Natural killer cell (primary cell): ENCODE measurements at regions not wholly inside any gene's neighbourhood (a gene's known extent, or its start where the extent isn't known, plus 50 kb on each side); places are given as distances from the start of the nearest gene placed in this dataset.

Experiments used
- ATAC-seq, 3 donors: fragments of 150-1000 bp in 2 of 3; fragments of 200-7000 bp in 1 of 3; cut with Tn5 transposase; 1 replicate in 1 of 3; 2 replicates in 2 of 3; pipeline ENCODE4 v1.10.0; 2021; ENCODE audit warnings: mild to moderate bottlenecking in 2 of 3, moderate library complexity in 2 of 3
- DNase-seq, 2 donors: peaks; one replicate each; pipeline versions ENCODE4 v3.0.0 to v3.0.0-alpha.2; 2013 to 2021; ENCODE audit warnings: mixed read lengths in 1 of 2
- H3K27ac ChIP-seq: one replicate; pipeline ENCODE4 v1.5.1; 2013; ENCODE audit warnings: mild to moderate bottlenecking, low read length
- H3K27me3 ChIP-seq: one replicate; pipeline ENCODE4 v1.6.1; 2013; ENCODE audit warnings: low read length; ENCODE audit not compliant: control insufficient read depth, insufficient read depth
- H3K36me3 ChIP-seq: one replicate; pipeline ENCODE4 v1.6.1; 2013; ENCODE audit warnings: low read length; ENCODE audit not compliant: control insufficient read depth, insufficient read depth
- H3K4me1 ChIP-seq: one replicate; pipeline ENCODE4 v1.6.1; 2013; ENCODE audit warnings: low read length; ENCODE audit not compliant: control insufficient read depth, insufficient read depth
- H3K4me3 ChIP-seq: one replicate; pipeline ENCODE4 v1.5.1; 2013; ENCODE audit warnings: low read length
- H3K9me3 ChIP-seq: one replicate; pipeline ENCODE4 v1.6.1; 2013; ENCODE audit warnings: low read length; ENCODE audit not compliant: control insufficient read depth, insufficient read depth
- H3K27ac Mint-ChIP-seq, 2 donors: one replicate each; pipeline ENCODE4 v1.8.0; 2022; ENCODE audit warnings: mild to moderate bottlenecking in 2 of 2, mixed read lengths in 2 of 2, moderate library complexity in 1 of 2
- H3K27me3 Mint-ChIP-seq, 2 donors: one replicate each; pipeline ENCODE4 v1.8.0; 2022; ENCODE audit warnings: low read depth in 2 of 2, mixed read lengths in 2 of 2
- H3K36me3 Mint-ChIP-seq: one replicate; pipeline ENCODE4 v1.8.0; 2022; ENCODE audit warnings: mixed read lengths
- H3K4me1 Mint-ChIP-seq, 2 donors: one replicate each; pipeline ENCODE4 v1.8.0; 2022; ENCODE audit warnings: mixed read lengths in 2 of 2
- H3K4me3 Mint-ChIP-seq: one replicate; pipeline ENCODE4 v1.8.0; 2022; ENCODE audit warnings: mild to moderate bottlenecking, moderate library complexity, mixed read lengths
- H3K9me3 Mint-ChIP-seq, 2 donors: one replicate each; pipeline ENCODE4 v1.8.0; 2022; ENCODE audit warnings: mixed read lengths in 2 of 2
- WGBS: methylation state at CpG from one replicate; pipeline ENCODE4 v1.1.7; 2013; ENCODE audit warnings: missing lambda C conversion rate; ENCODE audit not compliant: insufficient coverage; 5-methylcytosine and 5-hydroxymethylcytosine counted together
- intact Hi-C: fragments of 100-400 bp; cut with micrococcal nuclease; formaldehyde crosslinking; loops from one replicate; pipeline ENCODE4 v1.14.2; 2022
- TF ChIP-seq, protein P1 (sequence below): fragments of 200-600 bp; IDR thresholded peaks from one replicate; pipeline ENCODE4 v1.8.0; 2022; ENCODE audit warnings: antibody characterized with exemption

DNA sequence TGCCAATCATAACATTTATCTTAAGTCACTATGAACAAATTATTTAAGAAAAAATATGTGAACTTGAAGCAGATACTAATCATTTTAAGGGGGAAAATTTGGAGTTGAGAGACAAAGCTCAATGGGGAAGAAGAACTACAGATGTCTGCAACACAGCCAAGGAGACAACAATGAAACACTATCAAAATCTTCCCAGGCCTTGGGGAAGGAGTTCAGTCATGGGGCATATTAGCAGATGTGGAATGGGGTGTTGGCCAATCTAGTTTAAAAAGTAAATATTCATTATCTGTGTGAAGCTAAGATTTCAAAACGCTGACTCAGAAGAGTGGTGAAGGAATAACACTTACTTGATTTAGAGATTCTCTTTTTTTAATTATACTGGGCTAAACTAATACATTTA lies 671.6 kb upstream of the ZP4 start:
- DNase-seq = no peak
- no peak overlapping the region for H3K4me3 Mint-ChIP-seq
- Histone ChIP-seq H3K9me3 (peaks cover 4% of the 10 kb centered on the region), H3K4me3 (no peak overlapping the region), H3K27ac (no peak overlapping the region), H3K36me3 (no peaks in the 10 kb centered on the region), H3K4me1 (no peaks in the 10 kb centered on the region), H3K27me3 (no peaks in the 10 kb centered on the region)
- WGBS = no CpG with 5 or more reads among the region's 1 CpG
- H3K4me1 Mint-ChIP-seq = no peaks in the 10 kb centered on the region
- intact Hi-C loops = no loop called here
- H3K27me3 Mint-ChIP-seq = no peaks in the 10 kb centered on the region
- TF ChIP-seq, protein P1, sequence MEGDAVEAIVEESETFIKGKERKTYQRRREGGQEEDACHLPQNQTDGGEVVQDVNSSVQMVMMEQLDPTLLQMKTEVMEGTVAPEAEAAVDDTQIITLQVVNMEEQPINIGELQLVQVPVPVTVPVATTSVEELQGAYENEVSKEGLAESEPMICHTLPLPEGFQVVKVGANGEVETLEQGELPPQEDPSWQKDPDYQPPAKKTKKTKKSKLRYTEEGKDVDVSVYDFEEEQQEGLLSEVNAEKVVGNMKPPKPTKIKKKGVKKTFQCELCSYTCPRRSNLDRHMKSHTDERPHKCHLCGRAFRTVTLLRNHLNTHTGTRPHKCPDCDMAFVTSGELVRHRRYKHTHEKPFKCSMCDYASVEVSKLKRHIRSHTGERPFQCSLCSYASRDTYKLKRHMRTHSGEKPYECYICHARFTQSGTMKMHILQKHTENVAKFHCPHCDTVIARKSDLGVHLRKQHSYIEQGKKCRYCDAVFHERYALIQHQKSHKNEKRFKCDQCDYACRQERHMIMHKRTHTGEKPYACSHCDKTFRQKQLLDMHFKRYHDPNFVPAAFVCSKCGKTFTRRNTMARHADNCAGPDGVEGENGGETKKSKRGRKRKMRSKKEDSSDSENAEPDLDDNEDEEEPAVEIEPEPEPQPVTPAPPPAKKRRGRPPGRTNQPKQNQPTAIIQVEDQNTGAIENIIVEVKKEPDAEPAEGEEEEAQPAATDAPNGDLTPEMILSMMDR = no peak
- ATAC-seq = no peak
- no peak overlapping the region for H3K27ac Mint-ChIP-seq
- peaks cover 15 to 36% of the 10 kb centered on the region in 2 donors for H3K9me3 Mint-ChIP-seq
- no peaks in the 10 kb centered on the region for H3K36me3 Mint-ChIP-seq

DNA sequence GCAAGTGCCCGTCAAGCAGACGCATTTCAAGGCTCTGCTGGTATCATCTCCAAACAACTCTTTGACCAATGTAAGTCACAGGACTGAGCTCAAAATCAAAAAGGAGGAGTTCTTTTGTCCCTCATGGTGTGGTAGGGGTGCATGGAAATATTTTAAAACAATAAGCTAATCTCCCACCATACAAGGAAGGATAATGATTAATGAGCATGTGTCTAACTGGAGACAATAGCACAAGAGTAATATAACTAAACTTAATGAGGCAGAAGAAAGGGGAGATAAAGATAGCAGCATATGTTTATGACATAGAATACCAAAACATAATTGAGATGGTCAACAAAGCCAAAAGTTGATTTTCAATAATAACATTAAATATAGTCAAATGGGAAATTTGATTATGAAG lies 668.0 kb upstream of the ZP4 start:
- no peaks in the 10 kb centered on the region for H3K27me3 ChIP-seq
- intact Hi-C loops = no loop called here
- H3K9me3 ChIP-seq = peaks cover 4% of the 10 kb centered on the region
- Mint-ChIP-seq H3K4me1 (no peaks in the 10 kb centered on the region), H3K27ac (no peak overlapping the region), H3K36me3 (no peaks in the 10 kb centered on the region), H3K9me3 (peaks cover 10 to 28% of the 10 kb centered on the region in 2 donors), H3K27me3 (no peaks in the 10 kb centered on the region), H3K4me3 (no peak overlapping the region)
- H3K4me3 ChIP-seq = no peak overlapping the region
- H3K27ac ChIP-seq = no peak overlapping the region
- TF ChIP-seq, protein P1 = no peak
- 92% methylated on average over 2 of the region's 2 CpGs for WGBS
- H3K36me3 ChIP-seq = no peaks in the 10 kb centered on the region
- ATAC-seq (no peak), DNase-seq (no peak)
- H3K4me1 ChIP-seq = no peaks in the 10 kb centered on the region

DNA sequence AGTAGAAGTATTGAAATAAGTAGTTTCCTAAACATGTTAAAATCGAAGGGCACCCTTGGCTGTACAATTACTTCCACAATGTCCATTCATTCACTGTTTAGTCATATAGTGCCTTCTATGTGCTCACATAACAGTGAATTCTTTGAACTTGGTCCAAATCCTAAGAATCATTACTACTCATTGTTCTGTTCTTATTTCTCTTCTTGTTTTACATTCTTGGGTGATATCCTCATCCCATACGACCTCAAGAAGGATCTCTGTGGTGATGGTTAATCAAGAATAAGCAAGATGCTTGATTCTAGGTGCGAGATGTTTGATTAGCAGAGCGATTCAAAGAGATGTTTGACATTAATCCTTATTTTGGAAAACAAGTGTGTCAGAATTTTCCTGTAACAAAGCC lies 667.4 kb upstream of the ZP4 start:
- H3K4me3 ChIP-seq = no peak overlapping the region
- H3K4me1 Mint-ChIP-seq = no peaks in the 10 kb centered on the region
- H3K27me3 ChIP-seq = no peaks in the 10 kb centered on the region
- intact Hi-C loops = no loop called here
- H3K27ac ChIP-seq = no peak overlapping the region
- H3K4me1 ChIP-seq = no peaks in the 10 kb centered on the region
- no peaks in the 10 kb centered on the region for H3K36me3 Mint-ChIP-seq
- H3K4me3 Mint-ChIP-seq = no peak overlapping the region
- no peaks in the 10 kb centered on the region for H3K27me3 Mint-ChIP-seq
- H3K9me3 ChIP-seq = peaks cover 2% of the 10 kb centered on the region
- ATAC-seq (no peak), DNase-seq (no peak)
- H3K27ac Mint-ChIP-seq = no peak overlapping the region
- 81% methylated on average over 3 of the region's 4 CpGs for WGBS
- H3K36me3 ChIP-seq = no peaks in the 10 kb centered on the region
- peaks cover 7 to 22% of the 10 kb centered on the region in 2 donors for H3K9me3 Mint-ChIP-seq
- TF ChIP-seq, protein P1 = no peak

DNA sequence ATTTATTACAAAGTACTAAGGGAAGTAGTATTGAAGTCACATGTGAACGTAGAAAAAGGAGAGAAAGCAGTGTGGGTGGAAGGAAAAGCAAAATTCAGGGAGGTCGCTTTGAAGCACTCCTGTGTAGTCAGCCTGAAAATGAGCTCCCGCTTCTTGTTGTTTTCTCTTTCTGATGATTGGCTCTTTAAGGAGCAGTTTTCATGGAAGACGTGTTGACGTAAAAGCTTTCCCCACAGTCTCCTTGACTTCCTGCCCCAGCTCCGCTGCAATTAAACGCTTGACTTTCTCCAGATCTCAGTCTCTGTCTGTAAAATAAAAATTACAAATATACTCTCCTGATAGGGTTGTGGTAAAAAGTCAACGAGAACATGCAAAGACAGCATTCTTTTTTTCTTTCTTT lies 661.5 kb upstream of the ZP4 start:
- no peak overlapping the region for H3K27ac ChIP-seq
- ATAC-seq = no peak
- no peak for DNase-seq
- H3K27ac Mint-ChIP-seq = no peak overlapping the region
- no peak overlapping the region for H3K4me3 ChIP-seq
- TF ChIP-seq, protein P1 = no peak
- no peak overlapping the region for H3K4me3 Mint-ChIP-seq
- intact Hi-C loops = no loop called here
- no peaks in the 10 kb centered on the region for H3K36me3 ChIP-seq
- H3K9me3 ChIP-seq = no peaks in the 10 kb centered on the region
- WGBS = 83% methylated on average over 6 of the region's 8 CpGs
- no peaks in the 10 kb centered on the region for H3K27me3 ChIP-seq
- H3K4me1 Mint-ChIP-seq = no peaks in the 10 kb centered on the region
- peaks cover 2 to 11% of the 10 kb centered on the region in 2 donors for H3K9me3 Mint-ChIP-seq
- H3K27me3 Mint-ChIP-seq = no peaks in the 10 kb centered on the region
- no peaks in the 10 kb centered on the region for H3K36me3 Mint-ChIP-seq
- H3K4me1 ChIP-seq = no peaks in the 10 kb centered on the region
